ENCODE measurements at regions not wholly inside any gene's neighbourhood (a gene's known extent, or its start where the extent isn't known, plus 50 kb on each side); places are given as distances from the start of the nearest gene placed in this dataset.

DNA sequence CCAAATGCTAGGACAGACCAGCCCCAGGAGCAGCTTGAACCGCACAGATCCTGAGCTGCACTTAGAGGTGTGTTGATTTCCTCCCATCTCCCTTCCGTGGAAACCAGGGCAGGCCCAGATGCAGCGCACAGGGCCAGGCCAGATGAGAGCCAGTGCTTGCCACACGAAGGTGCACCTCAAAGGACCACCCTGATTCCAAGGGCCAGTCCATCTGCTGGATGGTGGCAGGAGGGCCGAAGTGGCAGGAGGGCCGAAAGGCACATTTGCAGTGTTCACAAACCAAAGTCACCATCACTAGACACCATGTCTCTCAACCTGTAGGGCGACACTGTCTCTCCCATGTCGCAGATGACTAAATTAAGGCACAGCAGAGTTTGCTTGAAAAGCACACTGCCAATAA, 370.7 kb upstream of the MYT1L start:
- TF ChIP-seq RARB (CRISPR knock-in tag; IDR thresholded peaks at IDR 0.05), result no peak
- no peak for TF ChIP-seq ESRRG (CRISPR knock-in tag; IDR thresholded peaks at IDR 0.05)
- no peak for TF ChIP-seq PPARA (CRISPR knock-in tag; IDR thresholded peaks at IDR 0.05; ENCODE audit: borderline replicate concordance)
- no peak for TF ChIP-seq ZC3H10 (CRISPR knock-in tag; IDR thresholded peaks at IDR 0.05)
- TF ChIP-seq, protein P1, sequence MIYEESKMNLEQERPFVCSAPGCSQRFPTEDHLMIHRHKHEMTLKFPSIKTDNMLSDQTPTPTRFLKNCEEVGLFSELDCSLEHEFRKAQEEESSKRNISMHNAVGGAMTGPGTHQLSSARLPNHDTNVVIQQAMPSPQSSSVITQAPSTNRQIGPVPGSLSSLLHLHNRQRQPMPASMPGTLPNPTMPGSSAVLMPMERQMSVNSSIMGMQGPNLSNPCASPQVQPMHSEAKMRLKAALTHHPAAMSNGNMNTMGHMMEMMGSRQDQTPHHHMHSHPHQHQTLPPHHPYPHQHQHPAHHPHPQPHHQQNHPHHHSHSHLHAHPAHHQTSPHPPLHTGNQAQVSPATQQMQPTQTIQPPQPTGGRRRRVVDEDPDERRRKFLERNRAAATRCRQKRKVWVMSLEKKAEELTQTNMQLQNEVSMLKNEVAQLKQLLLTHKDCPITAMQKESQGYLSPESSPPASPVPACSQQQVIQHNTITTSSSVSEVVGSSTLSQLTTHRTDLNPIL (CRISPR knock-in tag; IDR thresholded peaks at IDR 0.05; ENCODE audit: low read depth), result no peak
- no peak for TF ChIP-seq ZNF565 (CRISPR knock-in tag; conservative IDR thresholded peaks at IDR 0.05; ENCODE audit: low read depth)
- TF ChIP-seq ZNF8 (CRISPR knock-in tag; IDR thresholded peaks at IDR 0.05), result no peak
- no peak for ATAC-seq

DNA sequence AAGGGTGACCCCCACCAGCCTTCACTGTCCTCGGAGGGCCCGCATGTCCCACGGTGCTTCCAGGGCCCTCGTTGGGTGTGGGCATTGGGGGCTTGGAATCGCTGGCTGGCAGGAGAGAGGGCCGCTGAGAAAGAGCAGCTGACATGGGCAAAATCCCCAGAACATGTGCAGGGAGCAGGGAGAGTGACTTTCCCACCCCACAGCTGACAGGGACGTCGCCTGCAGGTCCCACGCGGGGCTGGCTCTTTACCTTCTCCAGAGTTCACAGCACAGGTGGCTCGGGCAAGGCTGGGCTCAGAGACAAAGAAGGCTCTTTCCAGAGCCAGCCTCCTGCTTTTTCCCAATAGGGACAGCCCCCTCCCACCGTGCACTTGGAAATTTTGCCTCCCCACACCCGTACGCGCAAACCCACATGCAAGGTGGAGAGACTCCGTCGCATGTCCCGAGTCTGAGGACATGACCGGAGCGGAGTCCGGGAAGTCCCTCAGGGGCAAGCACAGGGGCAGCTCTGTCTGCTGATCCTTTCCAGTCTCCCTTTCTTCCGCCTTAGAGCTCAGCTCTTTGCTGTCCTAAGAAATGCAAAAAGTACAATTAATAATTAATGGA, 370.2 kb upstream of the MYT1L start:
- TF ChIP-seq ZC3H10 (CRISPR knock-in tag; IDR thresholded peaks at IDR 0.05) (no peak), OSR1 (CRISPR knock-in tag; IDR thresholded peaks at IDR 0.05) (no peak), ARNTL (CRISPR knock-in tag; IDR thresholded peaks at IDR 0.05; ENCODE audit: borderline replicate concordance, low read depth) (no peak), SNAI2 (CRISPR knock-in tag; IDR thresholded peaks at IDR 0.05) (no peak), PPARA (CRISPR knock-in tag; IDR thresholded peaks at IDR 0.05; ENCODE audit: borderline replicate concordance) (no peak), RARB (CRISPR knock-in tag; IDR thresholded peaks at IDR 0.05) (no peak), ZFP30 (CRISPR knock-in tag; IDR thresholded peaks at IDR 0.05) (no peak), ISL1 (CRISPR knock-in tag; IDR thresholded peaks at IDR 0.05) (no peak)
- TF ChIP-seq, protein P2, sequence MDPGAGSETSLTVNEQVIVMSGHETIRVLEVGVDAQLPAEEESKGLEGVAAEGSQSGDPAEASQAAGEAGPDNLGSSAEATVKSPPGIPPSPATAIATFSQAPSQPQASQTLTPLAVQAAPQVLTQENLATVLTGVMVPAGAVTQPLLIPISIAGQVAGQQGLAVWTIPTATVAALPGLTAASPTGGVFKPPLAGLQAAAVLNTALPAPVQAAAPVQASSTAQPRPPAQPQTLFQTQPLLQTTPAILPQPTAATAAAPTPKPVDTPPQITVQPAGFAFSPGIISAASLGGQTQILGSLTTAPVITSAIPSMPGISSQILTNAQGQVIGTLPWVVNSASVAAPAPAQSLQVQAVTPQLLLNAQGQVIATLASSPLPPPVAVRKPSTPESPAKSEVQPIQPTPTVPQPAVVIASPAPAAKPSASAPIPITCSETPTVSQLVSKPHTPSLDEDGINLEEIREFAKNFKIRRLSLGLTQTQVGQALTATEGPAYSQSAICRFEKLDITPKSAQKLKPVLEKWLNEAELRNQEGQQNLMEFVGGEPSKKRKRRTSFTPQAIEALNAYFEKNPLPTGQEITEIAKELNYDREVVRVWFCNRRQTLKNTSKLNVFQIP (CRISPR knock-in tag; IDR thresholded peaks at IDR 0.05; ENCODE audit: borderline replicate concordance, low read depth), result no peak
- TF ChIP-seq, protein P3, sequence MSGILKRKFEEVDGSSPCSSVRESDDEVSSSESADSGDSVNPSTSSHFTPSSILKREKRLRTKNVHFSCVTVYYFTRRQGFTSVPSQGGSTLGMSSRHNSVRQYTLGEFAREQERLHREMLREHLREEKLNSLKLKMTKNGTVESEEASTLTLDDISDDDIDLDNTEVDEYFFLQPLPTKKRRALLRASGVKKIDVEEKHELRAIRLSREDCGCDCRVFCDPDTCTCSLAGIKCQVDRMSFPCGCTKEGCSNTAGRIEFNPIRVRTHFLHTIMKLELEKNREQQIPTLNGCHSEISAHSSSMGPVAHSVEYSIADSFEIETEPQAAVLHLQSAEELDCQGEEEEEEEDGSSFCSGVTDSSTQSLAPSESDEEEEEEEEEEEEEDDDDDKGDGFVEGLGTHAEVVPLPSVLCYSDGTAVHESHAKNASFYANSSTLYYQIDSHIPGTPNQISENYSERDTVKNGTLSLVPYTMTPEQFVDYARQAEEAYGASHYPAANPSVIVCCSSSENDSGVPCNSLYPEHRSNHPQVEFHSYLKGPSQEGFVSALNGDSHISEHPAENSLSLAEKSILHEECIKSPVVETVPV (CRISPR knock-in tag; IDR thresholded peaks at IDR 0.05), result no peak
- no peak for ATAC-seq

DNA sequence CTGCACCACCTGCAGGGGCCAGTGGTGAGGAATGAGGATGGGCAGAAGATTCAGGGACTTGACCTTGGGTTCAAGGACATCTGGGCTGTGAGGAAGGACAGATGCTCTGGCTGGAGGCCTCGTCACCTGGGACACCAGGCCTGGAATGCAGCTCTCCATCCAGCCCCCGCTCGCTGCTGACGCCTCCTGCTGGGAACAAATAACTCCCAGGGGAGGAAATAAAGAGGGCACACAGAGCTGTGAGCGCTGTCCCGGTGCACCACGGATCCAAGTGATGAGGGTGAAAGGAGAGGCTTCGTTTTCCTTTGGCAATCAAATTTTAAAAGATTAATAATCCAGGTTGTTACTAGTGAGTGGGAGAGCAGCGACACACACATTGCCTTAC, 368.0 kb upstream of the MYT1L start:
- TF ChIP-seq, protein P1 (CRISPR knock-in tag; IDR thresholded peaks at IDR 0.05; ENCODE audit: low read depth), result no peak
- TF ChIP-seq, protein P2 (CRISPR knock-in tag; IDR thresholded peaks at IDR 0.05; ENCODE audit: borderline replicate concordance, low read depth), result no peak
- ATAC-seq, result no peak

DNA sequence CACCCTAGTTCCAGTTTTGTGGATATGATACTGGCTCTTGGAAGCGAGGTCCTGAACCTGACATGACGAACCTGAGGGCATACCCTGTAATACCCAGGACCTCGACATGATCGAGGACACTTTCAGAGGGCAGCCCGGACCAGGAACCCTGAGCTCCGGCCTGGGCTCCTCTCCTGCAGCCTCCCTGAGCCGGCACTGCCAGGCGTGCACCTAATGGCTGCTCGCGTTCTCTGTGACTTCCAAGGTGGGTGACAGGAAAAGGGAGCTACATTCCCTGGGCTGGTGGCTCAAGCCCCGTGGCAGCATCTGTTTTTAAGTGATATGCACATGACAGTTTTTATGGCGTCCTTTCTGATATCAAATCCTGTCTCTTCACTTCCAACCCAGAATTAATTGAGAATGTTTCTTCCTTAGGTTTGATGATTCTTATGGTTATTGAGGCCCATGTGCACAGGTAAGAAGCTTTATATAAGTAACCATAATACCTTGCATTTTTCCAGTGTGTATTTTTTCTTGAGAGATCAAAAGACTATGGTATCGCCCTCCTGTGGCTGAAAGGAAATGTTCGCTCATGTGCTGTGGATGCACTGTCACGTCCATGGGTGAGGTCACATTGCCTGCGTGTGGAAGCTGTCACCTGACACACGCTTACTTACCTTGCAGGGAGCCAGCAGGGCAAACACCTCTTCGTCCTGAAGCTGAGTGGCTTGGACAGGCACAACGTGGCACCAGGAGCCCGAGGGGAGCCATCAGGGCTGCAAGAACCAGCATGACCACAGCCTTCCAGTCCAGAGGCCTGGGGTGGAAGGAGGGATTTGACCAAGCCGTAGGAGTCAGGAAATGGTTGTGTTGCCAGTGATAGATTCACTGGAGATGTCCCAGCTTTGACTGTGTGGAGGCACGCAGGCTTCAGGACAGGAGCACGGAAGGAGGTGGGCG, 367.4 kb upstream of the MYT1L start:
- TF ChIP-seq GLIS3 (CRISPR knock-in tag; IDR thresholded peaks at IDR 0.05) (no peak), ZNF565 (CRISPR knock-in tag; conservative IDR thresholded peaks at IDR 0.05; ENCODE audit: low read depth) (no peak), BACH2 (CRISPR knock-in tag; IDR thresholded peaks at IDR 0.05; ENCODE audit: borderline replicate concordance) (no peak), ZC3H10 (CRISPR knock-in tag; IDR thresholded peaks at IDR 0.05) (no peak), ZFP30 (CRISPR knock-in tag; IDR thresholded peaks at IDR 0.05) (no peak), TCF4 (CRISPR knock-in tag; IDR thresholded peaks at IDR 0.05; ENCODE audit: borderline replicate concordance) (no peak)
- TF ChIP-seq, protein P3 (CRISPR knock-in tag; IDR thresholded peaks at IDR 0.05), result no peak
- no peak for ATAC-seq

All from SK-N-SH treated with all-trans-retinoic acid at 6 μM for 48 hours (cell line).